PC-9 (cell line): ENCODE measurements at regions not wholly inside any gene's neighbourhood (a gene's known extent, or its start where the extent isn't known, plus 50 kb on each side); places are given as distances from the start of the nearest gene placed in this dataset.

Experiments
- BruUV-seq: library from RNA; stranded (reverse); fragments of 400-500 nt; replicated peaks from 2 replicates; lab custom pipeline; 2021; lab: Mats Ljungman, UMichigan
- CTCF ChIA-PET: fragments of 300-600 bp; sonication (Branson Sonifier 250); formaldehyde crosslinking; loops from one replicate; lab custom pipeline; 2022; ENCODE audit warnings: antibody characterized with exemption; lab: Charles Lee
- POLR2A ChIA-PET: fragments of 300-600 bp; sonication (Branson Sonifier 250); formaldehyde crosslinking; loops from one replicate; lab custom pipeline; 2022; ENCODE audit warnings: antibody characterized with exemption; ENCODE audit not compliant: unreplicated experiment; lab: Charles Lee
- DNase-seq, 2 experiments: peaks; one replicate each; pipeline versions ENCODE4 v3.0.0 to v3.0.0-alpha.2; 2015 to 2022; ENCODE audit warnings: mixed read lengths in 1 of 2
- H2AFZ ChIP-seq: fragments of 200-600 bp; sonication (generic); 2 replicates; pipeline ENCODE4 v1.8.1; 2017; ENCODE audit warnings: antibody characterized with exemption
- H3F3A ChIP-seq: fragments of 200-600 bp; sonication (generic); 2 replicates; pipeline ENCODE4 v1.8.1; 2017; ENCODE audit warnings: antibody characterized with exemption, mild to moderate bottlenecking, low read depth; ENCODE audit not compliant: insufficient read depth
- H3K27ac ChIP-seq: fragments of 200-600 bp; sonication (generic); 2 replicates; pipeline ENCODE4 v1.6.1; 2016; ENCODE audit warnings: mixed run types
- H3K27me3 ChIP-seq: fragments of 200-600 bp; sonication (generic); 2 replicates; pipeline ENCODE4 v1.6.1; 2016; ENCODE audit warnings: low read depth, mixed run types; ENCODE audit not compliant: insufficient read depth
- H3K36me3 ChIP-seq: fragments of 200-600 bp; sonication (generic); 2 replicates; pipeline ENCODE4 v1.6.1; 2016; ENCODE audit warnings: low read depth, mixed run types
- H3K4me1 ChIP-seq: fragments of 200-600 bp; sonication (generic); replicated peaks from 2 replicates; pipeline ENCODE4 v1.6.1; 2016; ENCODE audit warnings: mixed run types; ENCODE audit not compliant: insufficient read depth
- H3K4me2 ChIP-seq: fragments of 200-600 bp; sonication (generic); 2 replicates; pipeline ENCODE4 v1.6.1; 2017; ENCODE audit warnings: mixed run types
- H3K4me3 ChIP-seq: fragments of 200-600 bp; sonication (generic); 2 replicates; pipeline ENCODE4 v1.6.1; 2016; ENCODE audit warnings: mixed run types
- H3K79me2 ChIP-seq: fragments of 200-600 bp; sonication (generic); 2 replicates; pipeline ENCODE4 v1.6.1; 2017; ENCODE audit warnings: low read depth, mixed run types
- H3K9me2 ChIP-seq: fragments of 200-600 bp; sonication (generic); 2 replicates; pipeline ENCODE4 v1.8.1; 2017; ENCODE audit warnings: mild to moderate bottlenecking; ENCODE audit not compliant: insufficient read depth
- H3K9me3 ChIP-seq: fragments of 200-600 bp; sonication (generic); 2 replicates; pipeline ENCODE4 v1.8.1; 2016; ENCODE audit warnings: low read depth; ENCODE audit not compliant: insufficient read depth
- H4K20me1 ChIP-seq: fragments of 200-600 bp; sonication (generic); 2 replicates; pipeline ENCODE4 v1.8.1; 2017; ENCODE audit not compliant: insufficient read depth
- EZH2 ChIP-seq: fragments of 200-600 bp; sonication (generic); IDR thresholded peaks from 2 replicates; pipeline ENCODE4 v1.8.0; 2017; ENCODE audit warnings: antibody characterized with exemption, low read depth
- intact Hi-C: fragments of 100-400 bp; cut with micrococcal nuclease; formaldehyde crosslinking; loops from one replicate; pipeline ENCODE4 v1.10.0; 2022; ENCODE audit not compliant: unreplicated experiment
- TF ChIP-seq, protein P1 (sequence below): fragments of 200-600 bp; sonication (generic); conservative IDR thresholded peaks from 2 replicates; pipeline ENCODE4 v1.6.1; 2017; ENCODE audit warnings: mixed run types, antibody characterized with exemption, mild to moderate bottlenecking, moderate library complexity

DNA sequence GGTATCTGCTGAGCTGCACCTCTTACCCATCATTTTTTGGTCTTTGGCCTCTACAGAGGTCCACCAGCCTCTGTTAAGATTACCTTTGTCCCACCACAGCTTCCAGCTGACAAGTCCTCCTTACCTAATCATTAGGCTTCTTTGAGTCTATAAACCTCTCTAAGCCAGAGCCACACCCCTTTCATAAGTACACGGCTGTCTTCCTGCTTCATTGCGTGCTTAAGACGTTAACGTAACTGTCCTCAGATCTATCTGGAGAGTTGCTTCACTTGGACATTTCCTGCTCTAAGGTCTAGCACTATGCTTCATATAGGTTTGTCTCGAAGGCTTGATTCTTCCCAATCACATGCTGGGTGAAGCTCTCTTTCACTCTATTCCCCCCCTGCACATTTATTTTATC is 71.0 kb upstream of the CACHD1 start:
- CTCF ChIA-PET, result no interaction called here
- POLR2A ChIA-PET, result no interaction called here
- Histone ChIP-seq H3K36me3 (no peaks in the 10 kb centered on the region), H3K9me2 (no peaks in the 10 kb centered on the region; the same call in 1 of the 2 replicates), H2AFZ (no peak overlapping the region), H3K9me3 (no peaks in the 10 kb centered on the region), H3K4me3 (no peak overlapping the region), H3K79me2 (no peaks in the 10 kb centered on the region), H4K20me1 (no peaks in the 10 kb centered on the region), H3K27me3 (no peaks in the 10 kb centered on the region), H3K4me2 (no peak overlapping the region), H3F3A (no peaks in the 10 kb centered on the region), H3K27ac (no peak overlapping the region), H3K4me1 (no peaks in the 10 kb centered on the region)
- TF ChIP-seq, protein P1, sequence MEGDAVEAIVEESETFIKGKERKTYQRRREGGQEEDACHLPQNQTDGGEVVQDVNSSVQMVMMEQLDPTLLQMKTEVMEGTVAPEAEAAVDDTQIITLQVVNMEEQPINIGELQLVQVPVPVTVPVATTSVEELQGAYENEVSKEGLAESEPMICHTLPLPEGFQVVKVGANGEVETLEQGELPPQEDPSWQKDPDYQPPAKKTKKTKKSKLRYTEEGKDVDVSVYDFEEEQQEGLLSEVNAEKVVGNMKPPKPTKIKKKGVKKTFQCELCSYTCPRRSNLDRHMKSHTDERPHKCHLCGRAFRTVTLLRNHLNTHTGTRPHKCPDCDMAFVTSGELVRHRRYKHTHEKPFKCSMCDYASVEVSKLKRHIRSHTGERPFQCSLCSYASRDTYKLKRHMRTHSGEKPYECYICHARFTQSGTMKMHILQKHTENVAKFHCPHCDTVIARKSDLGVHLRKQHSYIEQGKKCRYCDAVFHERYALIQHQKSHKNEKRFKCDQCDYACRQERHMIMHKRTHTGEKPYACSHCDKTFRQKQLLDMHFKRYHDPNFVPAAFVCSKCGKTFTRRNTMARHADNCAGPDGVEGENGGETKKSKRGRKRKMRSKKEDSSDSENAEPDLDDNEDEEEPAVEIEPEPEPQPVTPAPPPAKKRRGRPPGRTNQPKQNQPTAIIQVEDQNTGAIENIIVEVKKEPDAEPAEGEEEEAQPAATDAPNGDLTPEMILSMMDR, result no peak
- TF ChIP-seq EZH2, result no peak
- intact Hi-C loops, result no loop called here
- no peak for DNase-seq
- no TSS peak for BruUV-seq

DNA sequence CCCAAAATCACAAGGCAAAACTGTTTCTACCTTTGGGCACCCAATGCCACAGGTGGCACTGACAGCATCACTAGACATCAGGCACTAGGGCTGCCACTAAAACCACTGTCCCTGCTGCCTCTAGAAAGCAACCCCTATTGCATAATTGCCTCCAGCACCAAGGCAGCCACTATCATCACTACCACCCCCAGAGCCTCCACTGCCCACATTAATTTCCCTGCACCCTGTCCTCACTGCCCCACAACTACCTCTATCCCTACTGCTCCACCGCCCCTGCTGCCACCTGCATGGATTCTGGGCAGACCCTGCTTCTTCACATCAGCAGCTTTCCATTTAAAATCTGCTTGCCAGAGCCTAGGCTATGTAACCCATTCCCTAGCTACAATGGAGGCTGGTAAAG is 68.6 kb upstream of the CACHD1 start:
- Histone ChIP-seq H3F3A (no peaks in the 10 kb centered on the region), H3K9me2 (no peaks in the 10 kb centered on the region; the same call in 1 of the 2 replicates), H3K4me1 (no peaks in the 10 kb centered on the region), H3K27ac (no peak overlapping the region), H3K27me3 (no peaks in the 10 kb centered on the region), H4K20me1 (no peaks in the 10 kb centered on the region), H2AFZ (no peak overlapping the region), H3K36me3 (no peaks in the 10 kb centered on the region), H3K9me3 (no peaks in the 10 kb centered on the region), H3K4me2 (no peak overlapping the region), H3K79me2 (no peaks in the 10 kb centered on the region), H3K4me3 (no peak overlapping the region)
- ChIA-PET POLR2A (no interaction called here), CTCF (no interaction called here)
- TF ChIP-seq, protein P1, result no peak
- no peak for TF ChIP-seq EZH2
- no peak for DNase-seq
- intact Hi-C loops, result no loop called here
- no TSS peak for BruUV-seq

DNA sequence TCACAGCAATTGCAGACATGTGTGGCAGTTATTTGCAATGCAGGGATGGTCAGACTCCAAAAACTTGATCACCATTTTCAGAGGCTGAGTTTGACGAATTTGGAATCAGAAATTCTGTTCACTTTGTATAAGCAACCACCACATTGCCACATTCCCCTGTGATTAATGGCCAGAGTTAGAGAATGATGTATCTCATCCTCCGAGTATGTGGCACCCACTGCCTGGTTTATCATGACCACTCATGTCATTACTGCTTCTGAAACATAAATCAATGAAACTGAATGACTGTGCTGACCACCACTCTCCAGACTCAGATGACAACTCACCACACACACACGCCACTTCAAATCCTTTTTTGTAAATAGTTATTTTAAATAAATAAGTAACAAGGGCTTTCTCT is 66.6 kb upstream of the CACHD1 start:
- H3K4me1 ChIP-seq, result no peaks in the 10 kb centered on the region
- intact Hi-C loops, result no loop called here
- no peak overlapping the region for H2AFZ ChIP-seq
- no peaks in the 10 kb centered on the region for H4K20me1 ChIP-seq
- H3K4me3 ChIP-seq, result no peak overlapping the region
- DNase-seq, result no peak
- H3K79me2 ChIP-seq, result no peaks in the 10 kb centered on the region
- no peaks in the 10 kb centered on the region for H3K27me3 ChIP-seq
- H3F3A ChIP-seq, result no peaks in the 10 kb centered on the region
- H3K36me3 ChIP-seq, result no peaks in the 10 kb centered on the region
- ChIA-PET POLR2A (no interaction called here), CTCF (no interaction called here)
- BruUV-seq, result no TSS peak
- H3K9me2 ChIP-seq, result no peaks in the 10 kb centered on the region; the same call in 1 of the 2 replicates
- no peaks in the 10 kb centered on the region; the same call in 1 of the 2 replicates for H3K9me3 ChIP-seq
- TF ChIP-seq, protein P1, result no peak
- TF ChIP-seq EZH2, result no peak
- H3K4me2 ChIP-seq, result no peak overlapping the region
- H3K27ac ChIP-seq, result no peak overlapping the region
